HG02642 (cell line): ENCODE measurements at regions not wholly inside any gene's neighbourhood (a gene's known extent, or its start where the extent isn't known, plus 50 kb on each side); places are given as distances from the start of the nearest gene placed in this dataset.

ENCODE experiments used
- ATAC-seq: cut with Tn5 transposase; IDR thresholded peaks from one replicate; pipeline ENCODE4 v1.9.1; 2021; ENCODE audit warnings: mild to moderate bottlenecking; ENCODE audit not compliant: unreplicated experiment, poor library complexity

DNA sequence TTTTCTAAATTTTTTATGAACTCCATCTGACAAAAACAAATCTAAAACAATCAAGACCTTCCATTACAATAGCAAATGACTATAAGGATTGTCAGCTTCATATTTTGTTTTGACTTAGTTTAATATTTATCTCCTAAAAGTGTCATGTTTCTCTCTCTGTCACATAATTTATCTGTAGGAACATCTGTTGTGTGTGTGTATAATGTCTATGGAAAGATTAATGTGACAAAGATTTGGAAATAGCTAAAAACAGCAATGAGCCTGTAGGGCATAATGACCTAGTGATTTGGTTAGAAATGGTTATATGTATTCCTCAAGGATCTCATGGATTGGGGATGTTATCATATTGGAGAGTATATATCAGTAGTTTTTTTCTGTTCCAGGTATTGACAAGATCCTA lies 69.6 kb upstream of the MDFIC start:
- ATAC-seq: no peak

DNA sequence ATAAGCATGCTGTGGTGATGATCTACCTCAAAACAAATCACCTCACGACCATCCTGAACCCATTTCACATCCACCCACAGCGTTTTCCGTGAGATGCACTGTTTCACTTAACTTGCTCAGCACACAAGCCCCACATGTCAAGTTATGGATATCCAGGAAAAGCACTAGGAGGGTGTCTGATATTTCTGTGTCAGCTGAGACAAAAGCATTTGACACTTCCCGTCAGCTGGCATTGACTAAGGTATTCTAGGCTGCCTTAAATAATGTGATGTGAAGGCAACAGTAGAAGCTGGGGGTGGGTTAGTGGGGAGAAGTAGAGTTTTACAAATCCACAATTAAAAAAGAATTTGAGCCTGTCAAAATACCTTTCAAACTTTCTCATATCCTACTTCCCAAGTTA lies 68.7 kb upstream of the MDFIC start:
- ATAC-seq: no peak

DNA sequence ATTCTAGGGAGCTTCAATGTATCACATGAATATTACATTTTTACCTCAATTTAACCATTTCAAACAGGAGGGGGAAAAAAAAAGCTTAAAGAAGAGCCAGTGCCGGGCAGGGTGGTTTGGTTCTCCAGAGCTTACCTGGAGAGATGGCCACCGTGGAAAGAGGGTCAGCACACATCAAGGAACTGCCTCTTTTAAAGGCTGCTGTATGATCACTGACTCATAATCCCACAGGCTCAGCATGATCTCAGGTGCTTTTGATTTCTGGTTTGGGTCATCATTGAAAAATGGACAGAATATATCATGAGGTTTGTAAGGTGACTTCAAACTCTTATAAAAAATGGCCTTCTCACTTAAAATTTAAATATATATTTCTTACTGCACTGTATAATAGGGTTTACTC lies 67.5 kb upstream of the MDFIC start:
- no peak for ATAC-seq

DNA sequence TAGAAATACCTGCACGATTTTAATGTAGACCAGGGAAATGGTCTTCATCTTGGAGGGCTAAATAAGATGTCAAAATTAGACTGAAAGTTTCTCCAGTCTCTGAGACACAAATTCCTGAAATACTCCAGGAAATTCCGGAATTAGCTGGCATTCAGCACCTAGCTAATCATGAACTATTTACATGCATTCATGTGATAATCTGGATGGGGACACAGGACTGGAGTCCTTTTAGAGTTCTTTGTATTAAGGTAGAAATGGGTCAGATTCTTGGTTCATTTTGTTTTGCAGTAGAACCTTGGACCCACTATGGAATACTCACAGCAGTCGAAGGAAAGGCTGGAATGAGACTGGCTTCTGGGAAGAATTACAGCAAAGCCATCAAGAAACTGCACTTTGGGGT lies 65.3 kb upstream of the MDFIC start:
- ATAC-seq: no peak

DNA sequence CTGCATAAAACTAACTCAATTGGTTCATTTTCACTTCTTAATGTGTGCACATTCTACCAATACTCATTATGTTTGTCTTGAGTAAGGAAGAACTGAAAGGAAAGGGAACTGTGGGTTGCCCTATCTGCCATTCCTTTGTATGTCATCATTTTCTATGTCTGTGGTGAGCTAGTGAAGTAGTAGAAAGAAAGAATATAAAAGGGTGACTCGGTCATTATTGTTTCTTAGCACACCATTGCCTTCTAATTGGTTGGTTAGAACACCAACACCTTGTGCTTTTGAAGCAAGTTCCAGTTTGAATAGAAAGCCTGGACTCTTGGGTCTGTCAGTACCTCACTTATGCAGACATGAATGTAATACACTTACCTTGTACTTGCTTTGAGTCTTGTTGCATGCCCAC lies 64.3 kb upstream of the MDFIC start:
- ATAC-seq: no peak

DNA sequence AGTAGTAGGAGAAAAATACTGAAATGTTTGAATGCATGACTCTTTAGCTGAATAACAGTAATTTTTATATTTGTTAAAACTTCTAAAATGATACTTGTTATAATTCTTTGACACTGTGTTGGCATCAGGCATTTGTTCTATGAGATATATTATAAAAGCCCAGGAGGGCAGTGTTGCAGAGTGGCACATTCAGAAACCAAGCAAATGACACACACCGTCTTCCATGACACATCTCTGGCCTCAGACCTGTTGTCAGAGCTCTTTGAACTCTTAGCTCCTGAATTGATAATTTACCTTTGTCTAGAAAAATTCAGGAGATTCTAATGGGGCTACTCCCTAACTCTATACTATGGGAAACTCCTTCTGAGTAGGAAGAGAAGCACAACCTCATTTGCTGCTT lies 62.4 kb upstream of the MDFIC start:
- no peak for ATAC-seq

DNA sequence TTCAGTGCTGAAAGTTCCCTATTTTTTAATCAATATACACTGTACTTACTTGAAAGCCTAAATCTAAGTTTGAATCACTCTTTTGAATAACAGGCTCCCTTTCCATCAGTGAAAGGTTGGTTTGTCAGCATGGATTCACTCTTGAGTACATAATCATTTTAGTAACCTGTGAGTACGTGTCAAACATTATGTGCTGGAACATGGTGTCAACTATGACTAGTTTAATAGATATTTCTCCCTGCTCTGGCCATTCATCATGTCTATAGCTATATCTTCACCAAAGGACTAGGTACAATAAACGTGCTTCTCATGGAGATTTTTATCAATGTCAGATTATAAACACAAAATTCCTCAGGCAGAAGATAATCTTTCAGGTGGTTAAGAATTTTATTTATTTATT lies 61.7 kb upstream of the MDFIC start:
- ATAC-seq: no peak

DNA sequence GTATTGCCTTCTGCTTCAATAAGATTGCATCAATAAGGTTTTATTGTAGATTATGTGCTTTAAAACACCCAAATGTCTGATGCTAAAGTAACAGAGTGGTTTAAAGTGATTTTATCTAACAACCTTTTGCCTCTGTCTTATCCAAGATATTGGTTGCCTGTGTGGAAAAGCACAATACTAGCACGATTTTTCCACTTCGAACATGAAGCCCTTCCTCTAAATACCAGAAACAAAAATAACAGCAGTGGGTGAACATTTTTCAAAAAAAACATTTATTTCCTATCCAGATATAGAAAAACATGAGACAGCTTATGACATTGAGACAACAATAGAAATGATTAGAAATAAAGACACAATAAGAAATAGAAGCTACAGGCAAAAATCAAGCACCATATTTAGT lies 59.5 kb upstream of the MDFIC start:
- no peak for ATAC-seq

DNA sequence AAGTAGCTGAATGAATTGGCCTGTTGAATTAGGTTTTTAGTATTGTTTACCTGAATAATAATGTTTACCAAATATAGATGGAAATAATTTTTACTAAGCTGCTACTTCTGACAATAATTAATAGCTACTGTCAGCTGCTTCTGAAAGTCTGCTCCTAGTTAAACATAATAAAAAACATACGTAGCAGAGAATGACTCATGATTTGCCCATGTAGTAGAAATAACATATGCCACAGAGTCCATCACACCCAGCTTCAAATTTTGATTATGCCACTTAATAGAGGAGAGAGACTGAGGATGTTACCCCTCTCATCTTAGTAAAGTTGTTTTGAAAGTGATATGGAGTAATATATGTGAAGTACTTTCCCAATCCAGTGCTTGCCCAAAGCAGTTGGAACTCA lies 57.6 kb upstream of the MDFIC start:
- no peak for ATAC-seq

DNA sequence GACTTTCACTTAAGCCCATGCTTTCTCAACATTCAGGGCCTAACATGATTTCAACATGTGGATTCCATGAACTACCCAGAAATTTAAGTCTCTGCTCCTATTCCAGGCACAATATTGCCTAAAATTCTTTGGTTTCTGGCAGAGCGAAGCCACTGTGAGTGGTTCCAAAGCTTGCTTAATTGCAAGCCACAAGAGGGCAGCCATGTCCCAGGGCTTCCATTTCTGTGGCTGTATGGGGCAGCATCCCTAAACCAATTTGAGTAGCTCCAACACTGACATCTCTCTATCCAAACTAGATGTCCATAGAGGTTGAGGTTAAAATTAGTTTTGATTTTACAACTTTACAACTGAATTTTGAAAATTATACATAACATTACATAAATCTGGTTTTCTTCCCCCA lies 56.3 kb upstream of the MDFIC start:
- peak; percentile 95 for ATAC-seq
